ENCODE measurements at regions not wholly inside any gene's neighbourhood (a gene's known extent, or its start where the extent isn't known, plus 50 kb on each side); places are given as distances from the start of the nearest gene placed in this dataset.
"Not testable (repeated sequence)": the region's sequence is repeated elsewhere in the genome, so short reads cannot be mapped to it uniquely, and the experiment has no call there.

- CTCF ChIA-PET, result no interaction called here
- POLR2A ChIA-PET, result no interaction called here
These were observed 72.5 kb downstream of the RRAGC start for GRCh38 chr1:38787041-38787440.

GRCh38 chr1:38786040-38786436 lies 73.5 kb downstream of the RRAGC start:
- ChIA-PET POLR2A (no interaction called here), CTCF (no interaction called here)

- CTCF ChIA-PET, result no interaction called here
- POLR2A ChIA-PET, result no interaction called here
These were observed 74.1 kb downstream of the RRAGC start for GRCh38 chr1:38785285-38786039.

- ChIA-PET POLR2A (no interaction called here), CTCF (no interaction called here)
These were observed 74.9 kb downstream of the RRAGC start for GRCh38 chr1:38784452-38785284.

GRCh38 chr1:38783640-38784229 lies 75.8 kb downstream of the RRAGC start:
- ChIA-PET CTCF (no interaction called here), POLR2A (no interaction called here)

- POLR2A ChIA-PET, result no interaction called here
- CTCF ChIA-PET, result no interaction called here
These were observed 77.5 kb downstream of the RRAGC start for GRCh38 chr1:38781872-38782617.

GRCh38 chr1:38780133-38780532 lies 79.4 kb downstream of the RRAGC start:
- POLR2A ChIA-PET, result no interaction called here
- CTCF ChIA-PET, result no interaction called here

GRCh38 chr1:38779491-38779890 lies 80.1 kb downstream of the RRAGC start:
- ChIA-PET POLR2A (no interaction called here), CTCF (no interaction called here)

GRCh38 chr1:38778521-38778920 lies 81.1 kb downstream of the RRAGC start:
- ChIA-PET POLR2A (no interaction called here), CTCF (no interaction called here)

- ChIA-PET CTCF (no interaction called here), POLR2A (no interaction called here)
These were observed 81.5 kb downstream of the RRAGC start for GRCh38 chr1:38778051-38778450.

GRCh38 chr1:38777464-38777957 lies 82.1 kb downstream of the RRAGC start:
- POLR2A ChIA-PET, result no interaction called here
- CTCF ChIA-PET, result no interaction called here

- ChIA-PET POLR2A (interaction anchor here (0.6 kb wide), 1 partner anchor 25 kb away, joined by 5 read pairs; no protein-coding TSS in a partner anchor), CTCF (no interaction called here)
These were observed 83.0 kb downstream of the RRAGC start for GRCh38 chr1:38776466-38777065.

GRCh38 chr1:38775175-38775845 lies 84.3 kb downstream of the RRAGC start:
- ChIA-PET CTCF (interaction anchor here (0.7 kb wide), 1 partner anchor 45 kb away, joined by 3 read pairs; no protein-coding TSS in a partner anchor), POLR2A (no interaction called here)

- POLR2A ChIA-PET, result no interaction called here
These were observed 86.1 kb downstream of the RRAGC start for GRCh38 chr1:38773483-38773882.

GRCh38 chr1:38772953-38773352 lies 86.6 kb downstream of the RRAGC start:
- ChIA-PET POLR2A (no interaction called here), CTCF (no interaction called here)

More at GRCh38 chr1:38773483-38773882, 86.1 kb downstream of the RRAGC start:
- CTCF ChIA-PET, result no interaction called here

- ChIA-PET POLR2A (no interaction called here), CTCF (no interaction called here)
These were observed 87.5 kb downstream of the RRAGC start for GRCh38 chr1:38772026-38772425.

GRCh38 chr1:38770516-38771173 lies 88.9 kb downstream of the RRAGC start:
- CTCF ChIA-PET, POLR2A ChIA-PET: not testable (repeated sequence)

GRCh38 chr1:38766125-38766524 lies 93.4 kb downstream of the RRAGC start:
- POLR2A ChIA-PET, result no interaction called here
- CTCF ChIA-PET, result no interaction called here

- ChIA-PET POLR2A (no interaction called here), CTCF (no interaction called here)
These were observed 96.5 kb downstream of the RRAGC start for GRCh38 chr1:38763121-38763520.
